Breast epithelium (tissue), 4 donors: ENCODE measurements at regions not wholly inside any gene's neighbourhood (a gene's known extent, or its start where the extent isn't known, plus 50 kb on each side); places are given as distances from the start of the nearest gene placed in this dataset.
A peak's percentile ranks its signal among the peaks of the same experiment; 100 is the strongest.
"Not testable (repeated sequence)": the region's sequence is repeated elsewhere in the genome, so short reads cannot be mapped to it uniquely, and the experiment has no call there.

Experiments used
- DNase-seq, 2 donors: peaks; one replicate each; pipeline ENCODE4 v3.0.0-alpha.2; 2019; ENCODE audit warnings: low spot score in 2 of 2
- H3K27ac ChIP-seq, 2 donors: fragments of 200-600 bp; sonication (generic) in 1 of 2; one replicate each; pipeline ENCODE4 v1.5.1; 2016 to 2019; ENCODE audit warnings: mild to moderate bottlenecking in 1 of 2
- H3K27me3 ChIP-seq, 2 donors: fragments of 200-600 bp; sonication (generic) in 1 of 2; one replicate each; pipeline versions ENCODE4 v1.5.1 to v1.6.0; 2017 to 2019; ENCODE audit warnings: control low read depth in 1 of 2, mild to moderate bottlenecking in 1 of 2
- H3K36me3 ChIP-seq: fragments of 200-600 bp; one replicate; pipeline ENCODE4 v1.5.1; 2019
- H3K4me1 ChIP-seq, 2 donors: fragments of 200-600 bp; sonication (generic); one replicate each; pipeline ENCODE4 v1.5.1; 2016 to 2019; ENCODE audit warnings: control low read depth in 1 of 2
- H3K4me3 ChIP-seq, 3 donors: fragments of 200-600 bp; sonication (generic); 1 replicate in 2 of 3; 2 replicates in 1 of 3; pipeline ENCODE4 v1.5.1; 2016 to 2019; ENCODE audit warnings: mild to moderate bottlenecking in 3 of 3, moderate library complexity in 2 of 3
- H3K9me3 ChIP-seq, 2 donors: fragments of 200-600 bp; sonication (generic) in 1 of 2; one replicate each; pipeline ENCODE4 v1.5.1; 2016 to 2019; ENCODE audit warnings: control low read depth in 1 of 2
- CTCF ChIP-seq, 3 donors: fragments of 450-650 bp; IDR thresholded peaks; one replicate each; pipeline ENCODE4 v1.5.1; 2016 to 2017; ENCODE audit warnings: antibody characterized with exemption in 3 of 3, mild to moderate bottlenecking in 3 of 3, moderate library complexity in 3 of 3
- POLR2A ChIP-seq: fragments of 450-650 bp; IDR thresholded peaks from one replicate; pipeline ENCODE4 v1.6.1; 2016; ENCODE audit warnings: antibody characterized with exemption, mild to moderate bottlenecking, moderate library complexity
- POLR2AphosphoS5 ChIP-seq, 3 donors: sonication (generic); formaldehyde crosslinking; IDR thresholded peaks; one replicate each; pipeline ENCODE4 v1.6.1; 2017; ENCODE audit warnings: antibody characterized with exemption in 3 of 3
- intact Hi-C: fragments of 100-400 bp; cut with DNase I; formaldehyde crosslinking; loops from one replicate; pipeline ENCODE4 v1.15.1; 2023; ENCODE audit warnings: low total_unique reads

GRCh38 chrX:52261125-52261462 is 76.4 kb downstream of the MAGED4 start:
- no peaks in the 10 kb centered on the region for H3K9me3 ChIP-seq
- H3K4me1 ChIP-seq, result no peaks in the 10 kb centered on the region
- peak overlapping the region in 2 of 3 donors; percentile 60 to 77 for H3K4me3 ChIP-seq
- peak overlapping the region; percentile 89 to 94 for H3K27ac ChIP-seq
- intact Hi-C loops, result no loop called here
- DNase-seq, result no peak
- no peaks in the 10 kb centered on the region for H3K36me3 ChIP-seq
- TF ChIP-seq POLR2AphosphoS5 (IDR thresholded peaks at IDR 0.05), result no peak
- no peak for TF ChIP-seq CTCF (IDR thresholded peaks at IDR 0.05)
- TF ChIP-seq POLR2A, result no peak
- peaks cover 0 to 30% of the 10 kb centered on the region in 2 donors for H3K27me3 ChIP-seq

GRCh38 chrX:52261463-52262194 is 76.9 kb downstream of the MAGED4 start:
- H3K27ac ChIP-seq, result peak overlapping the region; percentile 89 to 94
- no peaks in the 10 kb centered on the region for H3K9me3 ChIP-seq
- H3K4me1 ChIP-seq, result no peaks in the 10 kb centered on the region
- H3K4me3 ChIP-seq, result peak overlapping the region; percentile 47 to 77 (median 60)
- intact Hi-C loops, result no loop called here
- peaks cover 0 to 26% of the 10 kb centered on the region in 2 donors for H3K27me3 ChIP-seq
- no peaks in the 10 kb centered on the region for H3K36me3 ChIP-seq
- peak; percentile 84 to 87 (median 86) for TF ChIP-seq POLR2AphosphoS5 (IDR thresholded peaks at IDR 0.05)
- TF ChIP-seq CTCF (IDR thresholded peaks at IDR 0.05), result peak; percentile 99 to 100 (median 99)
- no peak for TF ChIP-seq POLR2A
- DNase-seq, result peak; percentile 88 to 95

- TF ChIP-seq POLR2A, result no peak
- no peak for TF ChIP-seq POLR2AphosphoS5 (IDR thresholded peaks at IDR 0.05)
- no peak for TF ChIP-seq CTCF (IDR thresholded peaks at IDR 0.05)
- Histone ChIP-seq H3K27ac (peak overlapping the region; percentile 89 to 94), H3K4me3 (peak overlapping the region; percentile 47 to 77 (median 60)), H3K27me3 (peaks cover 0 to 20% of the 10 kb centered on the region in 2 donors), H3K4me1 (no peaks in the 10 kb centered on the region), H3K9me3 (no peaks in the 10 kb centered on the region), H3K36me3 (no peaks in the 10 kb centered on the region)
- DNase-seq, result no peak
- intact Hi-C loops, result no loop called here
Measured at GRCh38 chrX:52262195-52262546, 77.5 kb downstream of the MAGED4 start.

- H3K4me1 ChIP-seq, result no peaks in the 10 kb centered on the region
- DNase-seq, result no peak
- intact Hi-C loops, result no loop called here
- no peak overlapping the region for H3K27ac ChIP-seq
- no peak for TF ChIP-seq POLR2A
- TF ChIP-seq CTCF (IDR thresholded peaks at IDR 0.05), result no peak
- no peak for TF ChIP-seq POLR2AphosphoS5 (IDR thresholded peaks at IDR 0.05)
- H3K9me3 ChIP-seq, result no peaks in the 10 kb centered on the region
- peaks cover 0 to 8% of the 10 kb centered on the region in 2 donors for H3K27me3 ChIP-seq
- H3K36me3 ChIP-seq, result no peaks in the 10 kb centered on the region
- H3K4me3 ChIP-seq, result no peak overlapping the region
Measured at GRCh38 chrX:52263417-52263816, 78.7 kb downstream of the MAGED4 start.

- TF ChIP-seq POLR2AphosphoS5 (IDR thresholded peaks at IDR 0.05) (no peak), CTCF (IDR thresholded peaks at IDR 0.05) (no peak), POLR2A (no peak)
- no peaks in the 10 kb centered on the region for H3K4me1 ChIP-seq
Measured at GRCh38 chrX:52265713-52266112, 81.0 kb downstream of the MAGED4 start.

GRCh38 chrX:52268502-52268901 is 83.8 kb downstream of the MAGED4 start:
- H3K36me3 ChIP-seq, H3K9me3 ChIP-seq, H3K4me1 ChIP-seq, H3K27ac ChIP-seq, DNase-seq, intact Hi-C loops, H3K4me3 ChIP-seq: not testable (repeated sequence)
- H3K27me3 ChIP-seq, result peaks cover 0 to 21% of the 10 kb centered on the region in 2 donors

More at GRCh38 chrX:52265713-52266112, 81.0 kb downstream of the MAGED4 start:
- no peaks in the 10 kb centered on the region for H3K9me3 ChIP-seq
- intact Hi-C loops, result no loop called here
- H3K27ac ChIP-seq, result no peak overlapping the region
- no peak overlapping the region for H3K4me3 ChIP-seq
- no peaks in the 10 kb centered on the region for H3K36me3 ChIP-seq
- peaks cover 0 to 14% of the 10 kb centered on the region in 2 donors for H3K27me3 ChIP-seq
- no peak for DNase-seq
